NCI-H2029 treated with DMSO at 0.1 percent for 48 hours (cell line): ENCODE measurements at regions not wholly inside any gene's neighbourhood (a gene's known extent, or its start where the extent isn't known, plus 50 kb on each side); places are given as distances from the start of the nearest gene placed in this dataset.

Experiments
- DNase-seq: peaks from one replicate; lab custom pipeline; 2025; lab: John Stamatoyannopoulos, UW

GRCh38 chr1:199283794-199284193 is 645.0 kb downstream of the PTPRC start:
- no peak for DNase-seq

DNA sequence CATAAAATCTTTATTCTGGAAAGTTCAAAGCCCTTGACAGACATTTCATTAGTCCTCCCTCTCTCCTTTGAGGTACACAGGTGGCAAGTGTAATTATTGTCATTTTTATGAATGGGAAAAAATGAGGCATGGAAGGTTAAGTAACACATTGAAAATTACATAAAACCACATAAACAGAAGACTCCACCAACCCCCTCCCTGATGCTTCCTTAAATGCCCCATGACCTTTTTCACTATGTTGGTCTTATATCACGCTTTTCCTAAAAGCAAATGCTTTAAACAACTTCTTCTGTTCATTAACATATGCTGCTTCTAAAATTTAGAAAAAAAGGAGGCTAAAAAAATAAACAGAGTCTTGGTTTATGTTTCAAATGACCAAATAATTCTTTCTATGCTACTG is 648.4 kb downstream of the PTPRC start:
- no peak for DNase-seq

GRCh38 chr1:199287647-199288046 is 648.8 kb downstream of the PTPRC start:
- no peak for DNase-seq

DNA sequence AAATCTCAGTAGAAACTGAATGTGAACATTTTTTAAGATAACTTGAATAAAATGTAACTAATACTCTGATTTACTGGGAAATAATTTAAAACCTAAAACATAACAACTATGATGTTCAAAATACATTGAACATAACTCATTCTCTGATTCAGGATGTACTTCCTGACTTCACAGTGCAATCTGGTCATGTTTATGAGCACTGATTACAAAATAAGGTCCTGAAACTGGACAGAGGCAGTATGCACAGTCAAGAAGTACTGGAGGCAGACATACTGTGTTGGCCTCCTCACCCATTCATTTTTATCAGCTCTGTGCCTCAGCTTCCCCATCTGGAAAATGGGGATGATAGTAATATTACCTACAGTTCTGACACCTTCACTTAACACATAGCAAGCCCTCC is 651.3 kb downstream of the PTPRC start:
- no peak for DNase-seq

DNA sequence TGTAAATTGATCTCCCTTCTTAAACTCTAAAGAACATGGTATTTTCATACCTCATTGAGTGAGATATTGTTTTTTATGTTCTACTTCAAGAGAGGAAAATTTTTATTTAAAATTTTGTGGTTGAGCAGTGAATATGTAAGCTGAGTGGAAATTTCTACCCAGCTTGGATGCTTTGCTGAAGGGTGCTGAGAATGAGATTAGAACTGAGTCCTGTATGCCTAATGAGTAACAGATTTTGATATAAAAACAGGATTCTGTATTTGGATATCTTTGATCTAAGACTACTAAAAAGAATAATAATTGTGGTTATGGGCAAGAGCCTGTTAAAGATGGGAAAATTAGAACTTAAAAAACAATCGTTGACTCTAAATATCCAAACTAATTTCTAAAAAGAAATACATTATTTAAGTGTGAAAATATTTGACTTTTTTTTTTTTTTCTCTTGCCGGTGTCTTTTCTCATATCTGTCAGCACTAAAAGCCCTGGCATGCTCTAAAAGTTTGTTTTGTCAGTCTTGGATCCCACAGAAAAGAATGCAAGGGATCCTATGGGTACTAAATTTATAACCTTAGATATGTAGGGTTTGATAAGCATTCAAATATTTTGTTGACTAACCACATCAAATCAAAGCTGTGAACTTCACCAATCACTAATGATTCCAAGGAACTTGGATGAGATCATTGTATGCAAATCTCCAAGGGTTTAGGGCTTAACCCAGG is 652.3 kb downstream of the PTPRC start:
- DNase-seq: no peak

- no peak for DNase-seq
Observed at GRCh38 chr1:199292896-199293295, 654.1 kb downstream of the PTPRC start.

DNA sequence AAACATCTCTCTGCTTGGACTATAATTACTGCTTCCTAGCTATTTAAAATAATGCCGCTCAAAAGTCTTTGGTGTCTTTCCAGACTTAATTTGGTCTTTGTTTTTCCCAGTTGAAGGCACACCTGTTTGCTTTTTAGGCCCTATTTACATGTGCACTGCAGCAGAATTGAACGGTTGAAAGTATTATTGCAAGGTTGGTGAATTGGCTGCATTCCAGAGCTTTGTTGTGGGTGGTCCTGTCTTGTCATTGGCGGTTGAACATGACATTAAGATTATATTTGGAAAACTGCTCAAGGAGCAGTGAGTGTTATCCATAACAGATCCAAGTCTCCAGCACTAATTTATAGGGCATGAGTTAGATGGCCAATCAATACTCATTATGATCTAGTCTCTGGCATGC is 656.3 kb downstream of the PTPRC start:
- DNase-seq: no peak

- no peak for DNase-seq
Observed at GRCh38 chr1:199297174-199297573, 658.3 kb downstream of the PTPRC start.

DNA sequence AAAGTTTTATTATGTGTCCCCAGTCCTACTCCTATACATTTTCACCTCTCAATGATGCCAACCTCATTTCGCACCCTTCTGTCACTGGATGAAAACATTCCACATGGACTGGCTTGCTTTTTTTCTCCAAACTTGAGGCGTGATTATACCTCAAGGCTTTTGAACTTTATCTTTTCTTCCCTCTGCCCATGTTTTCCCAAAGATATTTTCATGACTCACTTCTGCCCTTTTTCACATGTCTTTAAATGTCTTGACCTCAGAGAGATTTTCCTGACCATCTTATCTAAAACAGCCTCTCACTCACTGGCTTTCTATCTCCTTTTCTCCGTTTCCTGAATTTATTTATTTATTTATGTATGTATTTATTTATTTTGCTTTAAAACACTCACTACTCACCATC is 659.0 kb downstream of the PTPRC start:
- DNase-seq: no peak

- no peak for DNase-seq
Observed at GRCh38 chr1:199298825-199299224, 660.0 kb downstream of the PTPRC start.

DNA sequence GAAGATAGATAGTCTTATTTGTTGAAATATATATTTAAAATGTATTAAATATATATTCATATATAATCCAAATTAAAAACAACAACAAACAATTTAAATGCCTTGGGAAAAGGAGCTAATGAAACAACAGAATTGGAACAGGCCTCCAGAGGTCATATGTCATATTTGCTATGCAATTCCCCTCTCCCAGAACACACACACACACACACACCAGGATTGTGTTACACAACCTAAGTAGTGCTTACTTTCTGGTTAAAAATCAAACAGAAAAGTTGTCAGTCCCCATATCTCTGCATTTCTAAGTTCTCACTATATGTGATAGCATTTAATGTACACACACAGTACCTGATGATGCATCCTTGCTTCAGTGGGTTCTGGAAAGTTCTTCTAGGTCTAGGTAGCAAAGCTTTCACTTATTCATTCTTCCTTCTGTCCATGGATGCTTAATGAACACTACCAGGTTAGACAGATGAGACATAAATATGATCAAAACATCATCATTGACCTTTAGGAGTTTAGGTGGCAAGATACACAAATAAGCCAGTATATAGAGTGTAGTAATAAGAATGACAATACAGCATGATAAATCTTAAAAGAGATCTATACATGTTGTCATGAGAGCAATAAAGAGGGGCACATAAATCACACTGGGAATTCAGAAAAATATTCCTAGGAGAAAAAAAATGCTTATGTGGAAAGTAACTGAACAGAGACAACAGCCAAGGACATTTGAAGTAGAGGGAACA is 662.8 kb downstream of the PTPRC start:
- DNase-seq: no peak

DNA sequence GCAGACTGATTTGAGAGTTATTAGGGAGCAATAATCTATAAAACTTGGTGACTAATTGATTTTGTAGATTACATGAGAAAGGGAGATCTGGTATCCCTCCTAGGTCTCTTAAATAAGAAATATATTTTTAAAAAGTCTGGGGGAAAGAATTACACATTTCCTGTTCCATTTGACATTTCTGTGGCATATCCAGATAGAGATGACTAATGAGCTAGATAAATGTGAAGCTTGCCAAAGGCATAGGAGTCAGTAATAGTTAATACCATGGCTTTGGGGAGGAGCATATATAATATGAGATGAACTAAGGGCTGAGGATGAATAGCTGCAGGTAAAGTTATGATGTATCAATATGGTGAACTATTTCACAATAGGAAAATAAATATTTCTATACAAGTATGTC is 663.7 kb downstream of the PTPRC start:
- no peak for DNase-seq

GRCh38 chr1:199303035-199303434 is 664.2 kb downstream of the PTPRC start:
- DNase-seq: no peak

DNA sequence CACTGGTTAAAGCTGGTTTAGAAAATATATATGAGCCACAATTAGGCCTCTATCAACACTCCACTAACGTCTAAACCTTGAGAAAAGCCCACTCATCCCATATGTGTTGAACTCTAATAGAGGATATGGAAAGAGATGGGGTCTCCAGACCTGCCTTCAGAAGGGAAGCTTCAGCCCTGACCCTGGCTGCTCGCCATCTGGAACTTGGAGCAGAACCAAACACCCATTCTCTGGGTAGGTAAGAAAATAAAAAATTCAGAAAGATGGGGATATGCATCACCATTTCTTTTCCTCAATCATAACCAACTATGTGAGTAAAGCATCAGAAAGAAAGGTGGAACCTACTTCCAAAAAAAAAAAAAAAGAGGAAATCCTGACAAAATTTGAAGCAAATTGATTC is 666.2 kb downstream of the PTPRC start:
- DNase-seq: no peak

DNA sequence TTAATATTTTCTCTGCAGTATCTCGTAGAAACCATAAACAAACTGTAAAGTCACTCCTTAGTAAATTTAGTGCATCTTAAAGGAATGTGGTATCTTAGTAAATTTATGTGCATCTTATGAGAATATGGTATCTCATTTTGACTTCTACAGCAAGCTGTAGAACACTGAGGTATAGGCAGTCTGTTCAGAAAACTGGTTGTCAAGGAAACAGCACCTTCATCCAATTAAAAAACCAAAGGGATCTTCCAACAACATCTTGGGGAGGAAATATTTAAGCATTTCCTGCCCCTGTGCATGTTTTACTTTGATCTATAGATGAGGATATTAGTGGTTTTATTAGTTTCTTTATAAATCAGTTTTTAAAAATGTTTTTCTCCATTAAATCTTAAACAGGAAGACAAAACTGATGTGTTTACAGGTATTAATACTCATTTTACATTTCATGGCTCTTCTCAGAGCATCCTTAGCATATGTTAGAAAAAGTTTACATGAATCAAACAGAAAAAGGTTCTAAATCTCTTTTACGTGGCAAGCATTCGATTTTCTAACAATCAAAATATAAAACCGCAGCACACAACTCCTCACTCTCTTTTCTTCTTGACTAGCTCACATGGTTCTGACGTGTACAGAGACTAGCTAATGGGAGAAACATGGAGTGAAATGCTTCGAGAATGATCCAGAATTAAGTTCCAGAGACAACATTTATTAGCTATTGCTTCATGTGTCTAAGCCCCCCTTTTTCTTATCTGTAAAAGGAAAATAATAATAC is 668.8 kb downstream of the PTPRC start:
- DNase-seq: no peak

DNA sequence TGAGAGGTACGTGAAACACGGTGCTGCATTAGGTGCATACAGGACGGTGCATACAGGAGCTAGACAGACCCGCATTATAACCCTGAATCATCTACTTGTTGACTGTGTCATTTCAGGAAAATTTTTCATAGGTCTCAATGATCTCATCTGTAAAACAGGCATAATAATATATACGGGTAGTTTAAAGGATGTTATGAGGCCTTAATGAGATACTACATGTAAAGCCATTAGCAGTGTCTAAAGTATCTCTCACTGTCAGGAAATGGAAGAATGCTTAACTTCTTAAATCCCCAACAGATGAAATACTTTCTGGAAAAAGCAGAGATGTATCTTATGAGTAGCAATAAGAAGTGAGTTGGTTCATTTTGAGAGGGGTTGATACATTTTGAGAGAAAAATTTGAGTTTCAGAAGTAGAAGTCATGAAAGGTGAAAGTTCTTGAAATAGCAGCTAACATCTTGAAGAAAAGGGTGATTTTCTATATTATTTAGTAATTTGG is 669.6 kb downstream of the PTPRC start:
- DNase-seq: no peak

DNA sequence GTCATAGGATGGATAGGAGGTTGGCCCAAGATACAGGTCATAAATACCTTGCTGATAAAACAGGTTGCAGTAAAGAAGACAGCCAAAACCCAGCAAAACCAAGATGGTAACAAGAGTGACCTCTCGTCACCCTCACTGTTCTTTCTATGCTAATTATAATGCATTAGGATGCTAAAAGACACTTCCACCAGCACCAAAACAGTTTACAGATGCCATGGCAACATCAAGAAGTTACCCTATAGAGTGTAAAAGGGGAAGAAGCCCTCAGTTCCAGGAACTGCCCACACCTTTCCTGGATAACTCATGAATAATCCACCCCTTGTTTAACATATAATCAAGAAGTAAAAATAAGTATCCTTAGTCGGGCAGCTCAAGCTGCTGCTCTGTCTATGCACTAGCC is 671.9 kb downstream of the PTPRC start:
- no peak for DNase-seq

DNA sequence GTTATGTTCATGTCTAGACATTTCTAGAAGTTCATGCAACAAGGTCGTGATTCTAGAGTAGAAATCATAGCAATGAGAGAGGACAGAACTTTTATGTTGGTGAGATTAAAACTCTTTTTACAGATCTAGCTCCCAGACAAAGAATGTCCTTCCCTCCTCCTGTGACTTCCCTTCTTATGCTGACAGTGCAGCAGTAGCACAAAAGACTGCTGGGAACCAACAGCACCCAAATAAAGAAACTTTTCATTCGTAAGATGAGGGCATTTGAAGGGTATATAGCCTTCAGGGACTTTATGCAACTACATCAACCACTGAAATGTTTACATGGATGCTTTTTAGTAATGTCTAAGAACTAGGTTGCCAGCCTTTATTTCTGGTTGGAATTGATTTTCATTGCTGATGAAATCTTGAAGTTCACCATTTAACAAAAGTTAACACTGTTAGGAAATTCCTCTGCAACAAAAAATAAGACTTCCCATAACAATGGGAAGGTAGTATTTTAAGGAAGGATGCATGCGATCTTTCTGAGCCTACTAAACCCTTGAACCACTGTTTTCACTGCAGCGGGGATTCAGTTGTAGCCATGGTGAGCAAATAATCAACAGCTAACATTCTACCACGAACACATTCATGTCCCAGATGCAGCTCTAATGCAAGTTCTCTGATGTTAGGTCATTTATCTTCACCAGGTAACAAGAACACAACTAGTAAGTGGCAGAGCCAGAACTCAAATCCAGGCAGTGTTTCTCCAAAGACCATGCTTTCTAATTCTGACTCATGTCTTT is 672.8 kb downstream of the PTPRC start:
- DNase-seq: no peak

- no peak for DNase-seq
Observed at GRCh38 chr1:199312626-199313025, 673.8 kb downstream of the PTPRC start.

DNA sequence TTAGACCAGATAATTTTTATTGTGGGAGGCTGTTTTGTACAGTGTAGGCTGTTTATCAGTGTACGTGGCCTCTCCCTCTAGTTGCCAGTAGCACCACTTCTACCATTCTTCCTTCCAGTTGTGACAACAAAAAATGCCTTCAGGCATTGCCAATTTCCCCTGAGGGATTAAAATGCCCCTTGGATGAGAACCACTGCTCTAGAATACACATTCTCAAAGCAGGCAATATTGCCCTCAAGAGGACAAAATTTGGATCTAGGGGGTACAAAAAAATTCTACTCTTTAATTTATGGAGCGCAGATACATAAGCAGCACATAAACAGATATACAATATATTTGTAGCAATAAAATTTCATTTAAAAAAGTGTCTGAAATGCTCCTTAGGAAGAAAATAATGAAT is 674.6 kb downstream of the PTPRC start:
- DNase-seq: no peak

DNA sequence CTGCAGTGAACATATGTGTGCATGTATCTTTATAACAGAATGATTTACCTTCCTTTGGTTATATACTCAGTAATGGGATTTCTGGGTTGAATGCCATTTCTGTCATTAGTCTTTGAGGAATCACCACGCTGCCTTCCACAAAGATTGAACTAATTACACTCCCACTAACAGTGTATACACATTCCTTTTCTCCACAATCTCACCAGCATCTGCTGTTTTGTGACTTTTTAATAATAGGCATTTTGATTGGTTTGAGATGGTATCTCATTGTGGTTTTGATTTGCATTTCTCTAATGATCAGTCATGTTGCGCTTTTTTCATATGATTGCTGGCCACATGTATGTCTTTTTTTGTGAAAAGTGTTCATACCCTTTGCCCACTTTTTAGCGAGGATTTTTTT is 680.5 kb downstream of the PTPRC start:
- no peak for DNase-seq

GRCh38 chr1:199322278-199322677 is 683.4 kb downstream of the PTPRC start:
- no peak for DNase-seq
